ENCODE measurements at regions not wholly inside any gene's neighbourhood (a gene's known extent, or its start where the extent isn't known, plus 50 kb on each side); places are given as distances from the start of the nearest gene placed in this dataset.

GRCh38 chr2:171235262-171235881, 74.7 kb upstream of the TLK1 start:
- no peak for TF ChIP-seq POLR2A (IDR thresholded peaks at IDR 0.05; ENCODE audit: low read depth, low read length)
- no peak for TF ChIP-seq POLR2AphosphoS5 (IDR thresholded peaks at IDR 0.05; ENCODE audit: low read depth, low read length)

Data from GM12891 (cell line).